GM12891 (cell line): ENCODE measurements at regions not wholly inside any gene's neighbourhood (a gene's known extent, or its start where the extent isn't known, plus 50 kb on each side); places are given as distances from the start of the nearest gene placed in this dataset.
"Not testable (repeated sequence)": the region's sequence is repeated elsewhere in the genome, so short reads cannot be mapped to it uniquely, and the experiment has no call there.

ENCODE experiments used
- DNase-seq: peaks from one replicate; pipeline ENCODE4 v3.0.0; 2011; ENCODE audit warnings: low spot score; ENCODE audit not compliant: insufficient read length
- FAIRE-seq: peaks from 2 replicates; lab custom pipeline; 2011; peaks lifted over from hg19 to GRCh38; lab: Jason Lieb, UNC
- PAX5 ChIP-seq: IDR thresholded peaks from 2 replicates; pipeline ENCODE4 v1.6.1; 2011; ENCODE audit warnings: low read length, moderate library complexity, mild to moderate bottlenecking; ENCODE audit not compliant: insufficient read depth, severe bottlenecking
- POLR2A ChIP-seq: IDR thresholded peaks from 2 replicates; pipeline ENCODE4 v1.6.1; 2011; ENCODE audit warnings: low read depth, low read length, control low read depth
- POLR2AphosphoS5 ChIP-seq: IDR thresholded peaks from 2 replicates; pipeline ENCODE4 v1.6.1; 2011; ENCODE audit warnings: low read depth, low read length, control low read depth
- POU2F2 ChIP-seq: IDR thresholded peaks from 2 replicates; pipeline ENCODE4 v1.6.1; 2011; ENCODE audit warnings: low read depth, mild to moderate bottlenecking, control low read depth, low read length, moderate library complexity
- SPI1 ChIP-seq: IDR thresholded peaks from 2 replicates; pipeline ENCODE4 v1.6.1; 2011; ENCODE audit warnings: low read depth, low read length, control low read depth
- TAF1 ChIP-seq: IDR thresholded peaks from 2 replicates; pipeline ENCODE4 v1.6.1; 2011; ENCODE audit warnings: low read depth, low read length, control low read depth

DNA sequence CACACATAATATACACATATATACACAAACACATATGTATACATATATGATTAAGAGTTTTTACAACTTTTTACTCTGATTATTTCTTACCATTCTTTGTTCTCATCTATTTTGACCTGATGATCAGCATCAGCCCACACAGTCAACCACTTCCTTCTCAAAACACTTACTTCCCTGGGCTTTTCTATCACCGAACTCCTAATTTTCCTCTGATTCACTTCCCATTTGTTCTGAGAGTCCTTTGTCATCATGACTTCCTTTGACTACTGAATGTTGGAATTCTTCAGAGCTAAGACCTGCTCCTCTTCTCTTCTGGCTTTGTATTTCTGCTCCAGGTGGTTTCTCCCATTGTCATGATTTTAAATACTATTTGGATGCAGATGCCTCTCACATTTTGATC, 209.5 kb upstream of the AFF2 start:
- DNase-seq: no peak
- TF ChIP-seq POLR2A (no peak), POLR2AphosphoS5 (no peak), PAX5 (no peak), TAF1 (no peak), POU2F2 (no peak), SPI1 (no peak)
- FAIRE-seq: no peak

DNA sequence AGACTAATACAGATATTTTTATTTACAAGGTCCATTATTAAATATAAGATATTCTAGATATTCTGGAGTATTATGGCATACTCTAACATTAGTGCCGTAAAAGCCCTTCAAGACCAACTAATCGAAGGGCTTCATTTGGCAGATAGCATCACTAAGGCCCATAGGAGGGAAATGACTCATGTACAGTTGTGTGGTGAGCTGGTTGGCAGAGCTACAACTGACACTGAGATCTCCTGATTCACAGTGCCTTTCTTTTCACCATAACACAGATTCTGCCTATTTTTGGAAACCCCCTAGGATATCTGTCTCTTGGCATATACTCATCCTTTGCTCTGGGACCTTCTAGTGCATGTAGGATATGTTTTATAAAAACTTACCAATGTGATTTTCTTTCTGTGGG, 201.7 kb upstream of the AFF2 start:
- FAIRE-seq: no peak
- no peak for TF ChIP-seq POU2F2
- TF ChIP-seq SPI1: no peak
- no peak for TF ChIP-seq POLR2AphosphoS5
- no peak for TF ChIP-seq TAF1
- TF ChIP-seq PAX5: no peak
- TF ChIP-seq POLR2A: no peak
- no peak for DNase-seq

DNA sequence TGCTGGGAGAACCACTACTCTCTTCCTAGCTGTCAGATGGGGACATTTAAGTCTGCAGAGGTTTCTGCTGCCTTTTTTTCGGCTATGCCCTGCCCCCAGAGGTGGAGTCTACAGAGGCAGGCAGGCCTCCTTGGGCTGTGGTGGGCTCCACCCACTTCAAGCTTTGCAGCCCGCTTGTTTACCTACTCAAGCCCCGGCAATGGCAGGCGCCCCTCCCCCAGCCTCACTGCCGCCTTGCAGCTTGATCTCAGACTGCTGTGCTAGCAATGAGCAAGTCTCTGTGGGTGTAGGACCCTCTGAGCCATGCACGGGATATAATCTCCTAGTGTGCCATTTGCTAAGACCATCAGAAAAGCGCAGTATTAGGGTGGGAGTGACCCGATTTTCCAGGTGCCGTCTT, 195.2 kb upstream of the AFF2 start:
- FAIRE-seq, DNase-seq: not testable (repeated sequence)

DNA sequence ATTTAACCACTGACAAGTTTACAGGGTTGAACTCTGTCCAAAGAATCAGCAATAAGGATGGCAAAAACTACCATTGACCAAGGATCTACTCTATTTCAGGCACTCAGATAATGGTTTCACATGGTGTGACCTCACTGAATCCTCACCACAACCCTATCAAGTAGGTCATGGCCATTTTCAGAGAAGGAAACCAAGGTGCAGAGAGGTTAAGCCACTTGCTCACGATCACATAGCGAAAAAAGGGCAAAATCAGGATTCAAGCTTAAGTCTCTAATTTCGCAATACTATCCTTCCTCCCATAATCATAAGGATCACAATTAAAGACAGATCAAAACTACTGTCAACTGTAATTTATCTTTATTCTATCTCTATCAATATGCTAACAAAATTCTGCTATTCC, 191.0 kb upstream of the AFF2 start:
- no peak for FAIRE-seq

DNA sequence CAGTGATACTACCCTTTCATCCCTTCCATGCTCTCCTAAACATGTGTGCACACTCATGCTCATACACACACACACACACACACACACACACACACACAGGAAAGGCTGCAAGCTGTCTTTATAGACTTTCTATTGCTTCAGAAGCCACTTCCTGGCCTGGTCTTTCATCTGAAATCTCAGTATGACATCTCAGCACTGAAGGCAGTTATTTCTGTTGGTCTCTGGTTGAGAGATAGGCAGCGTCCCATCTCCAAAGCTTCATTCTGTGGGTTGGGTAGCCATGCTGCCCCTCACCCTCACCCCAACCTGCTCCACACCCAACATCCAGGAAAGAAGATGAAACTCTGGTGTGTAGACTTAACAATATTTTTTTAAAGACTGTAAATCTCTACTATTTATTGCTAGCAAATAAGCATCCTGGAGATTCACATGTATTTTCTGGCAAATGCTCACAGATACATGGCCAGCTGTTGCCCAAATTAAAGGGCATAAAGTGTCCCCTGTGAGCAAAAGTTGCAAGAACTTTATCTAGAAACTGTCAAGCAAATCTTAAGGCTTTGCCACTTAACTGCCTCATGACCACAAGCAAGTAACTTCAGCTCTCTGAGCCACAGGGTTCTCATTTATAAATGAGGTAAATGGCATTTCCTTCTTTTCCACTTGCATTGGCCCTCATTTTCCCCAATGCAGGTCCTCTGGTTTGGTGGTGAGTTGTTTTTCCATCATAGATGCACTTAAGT, 189.8 kb upstream of the AFF2 start:
- FAIRE-seq (peak; percentile 41), DNase-seq (no peak)
- TF ChIP-seq TAF1 (no peak), POLR2AphosphoS5 (no peak), PAX5 (no peak), SPI1 (no peak), POLR2A (no peak)

More for the DNA sequence above, 191.0 kb upstream of the AFF2 start:
- TF ChIP-seq POU2F2 (no peak), PAX5 (no peak)
- DNase-seq: no peak

DNA sequence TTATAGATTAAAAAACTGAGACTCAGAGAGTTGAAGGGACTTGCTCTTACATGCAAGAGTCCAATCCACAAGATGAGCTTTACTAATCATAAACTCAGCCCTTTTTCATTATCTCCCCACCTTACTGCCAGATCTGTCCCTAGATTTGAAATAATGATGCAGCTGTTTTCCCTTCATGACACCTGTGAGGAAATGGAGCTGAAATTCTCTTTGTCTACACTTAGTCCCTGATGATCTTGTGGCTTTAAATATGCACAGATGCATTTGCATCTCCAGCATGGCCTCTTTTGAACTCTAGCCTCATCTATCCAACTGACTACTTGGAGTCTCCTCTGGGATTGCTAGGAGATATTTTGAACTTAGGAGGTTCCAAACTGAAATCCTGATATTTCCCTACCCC, 188.9 kb upstream of the AFF2 start:
- FAIRE-seq (no peak), DNase-seq (no peak)
- no peak for TF ChIP-seq POLR2AphosphoS5
- TF ChIP-seq PAX5: no peak

DNA sequence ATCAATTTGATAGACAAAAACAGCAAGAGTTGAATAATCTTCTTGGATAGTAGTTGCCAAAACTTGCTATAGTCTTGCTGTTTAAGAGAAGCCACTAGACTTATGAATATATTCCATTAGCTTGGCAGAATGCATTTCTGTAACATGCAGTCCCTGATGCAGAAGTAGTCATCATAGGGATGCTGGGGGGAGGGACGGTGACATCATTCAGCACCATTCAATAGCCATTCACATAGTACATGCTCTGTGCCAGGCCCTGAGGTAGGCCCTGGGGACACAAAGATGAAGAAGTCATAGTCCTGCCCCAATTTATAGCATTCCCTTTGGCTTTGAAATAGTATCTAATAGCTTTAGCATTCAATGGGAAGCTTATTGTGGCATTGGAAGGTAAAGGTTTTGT, 185.5 kb upstream of the AFF2 start:
- DNase-seq: no peak

DNA sequence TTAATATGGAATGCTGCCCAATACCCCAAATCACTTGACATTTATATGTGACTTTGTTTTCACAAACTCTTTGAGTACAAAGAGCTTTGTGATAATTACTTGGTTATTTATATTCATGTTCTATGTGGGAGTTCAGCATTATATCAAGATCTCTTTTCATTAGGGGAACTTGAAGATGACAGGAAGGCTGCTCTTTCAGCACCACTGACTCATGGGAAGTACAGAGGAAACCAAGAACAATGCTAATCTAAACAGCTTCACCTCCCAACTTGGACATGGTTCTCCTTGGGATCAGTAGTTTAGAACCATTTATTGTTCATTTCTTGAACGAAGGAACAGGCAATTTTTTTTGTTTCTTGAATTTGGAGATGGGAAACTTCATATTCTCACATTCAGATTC, 184.0 kb upstream of the AFF2 start:
- FAIRE-seq (no peak), DNase-seq (no peak)
- no peak for TF ChIP-seq TAF1
- TF ChIP-seq PAX5: no peak
- no peak for TF ChIP-seq POU2F2
- no peak for TF ChIP-seq POLR2AphosphoS5
- no peak for TF ChIP-seq SPI1

More for the DNA sequence above, 185.5 kb upstream of the AFF2 start:
- FAIRE-seq: no peak
- TF ChIP-seq PAX5 (no peak), POLR2A (no peak), SPI1 (no peak), POU2F2 (no peak), POLR2AphosphoS5 (no peak), TAF1 (no peak)

DNA sequence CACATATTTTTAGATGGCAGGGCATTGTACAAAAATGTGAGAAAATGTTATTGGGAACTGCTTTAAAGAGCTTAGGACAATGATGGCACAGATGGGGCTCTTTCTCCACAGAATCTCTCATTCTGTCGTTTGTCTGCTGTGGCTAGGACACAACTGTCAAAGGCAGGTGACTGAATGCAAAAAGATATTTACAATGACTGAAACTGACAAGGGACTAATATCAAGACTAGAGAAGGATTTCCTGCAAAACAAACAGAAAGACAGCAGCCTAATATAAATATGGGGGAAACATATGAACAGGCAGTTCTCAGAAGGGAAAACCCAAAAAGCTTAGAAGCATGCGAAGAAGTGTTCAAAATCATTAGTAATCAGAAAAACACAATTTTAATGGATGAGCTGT, 177.5 kb upstream of the AFF2 start:
- DNase-seq: no peak
- TF ChIP-seq SPI1 (no peak), POU2F2 (no peak), PAX5 (no peak), POLR2A (no peak), POLR2AphosphoS5 (no peak), TAF1 (no peak)
- no peak for FAIRE-seq

DNA sequence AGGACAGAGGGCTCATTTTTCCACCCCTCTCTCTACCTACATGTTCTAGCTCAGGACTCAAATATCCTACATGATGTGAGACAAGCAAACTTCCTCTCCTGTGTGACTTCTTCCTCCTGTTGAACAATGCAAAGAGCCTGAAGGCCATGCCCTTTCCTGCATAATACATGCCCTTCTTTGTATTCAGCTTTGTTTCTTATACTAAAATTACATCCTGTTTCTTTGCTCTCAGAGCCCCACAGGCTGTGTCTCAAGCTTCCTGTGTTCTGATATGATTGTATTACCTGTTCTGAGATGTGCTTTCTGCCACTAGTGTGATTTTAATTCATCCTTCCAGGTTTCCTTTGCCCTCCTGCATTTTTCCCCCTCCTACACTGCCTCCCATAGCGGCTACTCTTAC, 166.4 kb upstream of the AFF2 start:
- no peak for DNase-seq
- TF ChIP-seq PAX5 (no peak), POLR2AphosphoS5 (no peak)
- FAIRE-seq: no peak

DNA sequence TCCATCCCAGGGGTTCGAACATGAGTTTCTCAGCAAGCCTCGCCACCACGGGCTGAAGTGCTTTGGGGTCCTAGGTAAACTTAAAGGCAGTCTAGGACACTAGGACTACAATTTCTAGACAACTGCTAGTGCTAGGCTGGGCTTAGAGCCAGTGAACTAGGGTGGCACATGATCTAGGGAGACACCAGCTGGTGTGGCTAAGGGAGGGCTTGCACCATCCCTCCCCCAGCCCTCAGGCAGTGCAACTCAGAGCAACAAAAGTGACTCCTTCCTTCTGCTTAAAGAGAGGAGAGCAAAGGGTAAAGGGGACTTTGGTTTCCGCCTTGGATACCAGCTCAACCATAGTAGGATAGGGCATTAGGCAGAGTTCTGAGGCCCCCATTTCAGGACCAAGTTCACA, 162.5 kb upstream of the AFF2 start:
- DNase-seq (no peak), FAIRE-seq (peak; percentile 31)
- no peak for TF ChIP-seq POLR2A
- no peak for TF ChIP-seq SPI1
- no peak for TF ChIP-seq TAF1
- TF ChIP-seq POU2F2: no peak
- TF ChIP-seq POLR2AphosphoS5: no peak
- TF ChIP-seq PAX5: no peak

DNA sequence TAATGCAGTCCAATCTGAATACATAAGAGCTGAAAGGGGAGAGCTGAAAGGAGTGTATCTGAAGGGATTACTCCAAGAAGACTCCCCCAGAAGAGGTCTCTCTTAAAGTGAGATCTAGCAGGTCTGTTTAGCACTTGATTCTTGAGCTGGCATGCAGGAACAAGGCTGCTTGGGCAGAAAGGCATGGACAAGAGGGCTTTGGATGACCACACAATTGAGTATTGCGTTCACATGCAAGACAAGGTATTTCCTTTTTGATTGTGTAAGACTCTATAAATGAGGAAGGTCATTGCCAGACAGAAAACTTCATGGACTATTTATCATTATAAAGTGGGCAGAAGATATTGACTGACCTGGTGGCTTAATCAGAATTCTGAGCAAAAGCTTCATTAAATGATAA, 145.5 kb upstream of the AFF2 start:
- no peak for DNase-seq
- no peak for TF ChIP-seq PAX5
- TF ChIP-seq POLR2AphosphoS5: no peak
- no peak for TF ChIP-seq SPI1
- TF ChIP-seq TAF1: no peak
- TF ChIP-seq POLR2A: no peak
- no peak for TF ChIP-seq POU2F2
- FAIRE-seq: no peak
